ENCODE measurements at regions not wholly inside any gene's neighbourhood (a gene's known extent, or its start where the extent isn't known, plus 50 kb on each side); places are given as distances from the start of the nearest gene placed in this dataset.

GRCh38 chr10:105540381-105540780 lies 899.3 kb downstream of the SORCS3 start:
- no peak for ATAC-seq (replicated peaks in 6 of 8)
- no peak overlapping the region for H3K4me3 ChIP-seq
- in situ Hi-C loops (cut with MboI; ENCODE audit: low pct_unique_long_range_greater_than_20kb in 2 of 9, low sequenced_read_pairs in 9 of 9, unreplicated experiment in 9 of 9) = no loop called here
- no peak overlapping the region for H3K27ac ChIP-seq
- H3K4me1 ChIP-seq (replicated peaks in 1 of 2) = peaks cover 3 to 9% of the 10 kb centered on the region in 2 donors
- 0 to 100% (median 60%) methylated on average over 1 to 2 of the region's 2 CpGs; no CpG with 5 or more reads in 2 of the 10 experiments for WGBS, 10 experiments

GRCh38 chr10:105538874-105539273 lies 897.8 kb downstream of the SORCS3 start:
- H3K4me1 ChIP-seq (replicated peaks in 1 of 2) = peaks cover 3 to 9% of the 10 kb centered on the region in 2 donors
- peak in 2 of 8 experiments; percentile 37 to 41 for ATAC-seq (replicated peaks in 6 of 8)
- H3K4me3 ChIP-seq = no peak overlapping the region
- WGBS, 10 experiments = 0 to 80% (median 34%) methylated on average over 1 to 4 of the region's 4 CpGs; no CpG with 5 or more reads in 2 of the 10 experiments
- in situ Hi-C loops (cut with MboI; ENCODE audit: low pct_unique_long_range_greater_than_20kb in 2 of 9, low sequenced_read_pairs in 9 of 9, unreplicated experiment in 9 of 9) = no loop called here
- no peak overlapping the region for H3K27ac ChIP-seq

DNA sequence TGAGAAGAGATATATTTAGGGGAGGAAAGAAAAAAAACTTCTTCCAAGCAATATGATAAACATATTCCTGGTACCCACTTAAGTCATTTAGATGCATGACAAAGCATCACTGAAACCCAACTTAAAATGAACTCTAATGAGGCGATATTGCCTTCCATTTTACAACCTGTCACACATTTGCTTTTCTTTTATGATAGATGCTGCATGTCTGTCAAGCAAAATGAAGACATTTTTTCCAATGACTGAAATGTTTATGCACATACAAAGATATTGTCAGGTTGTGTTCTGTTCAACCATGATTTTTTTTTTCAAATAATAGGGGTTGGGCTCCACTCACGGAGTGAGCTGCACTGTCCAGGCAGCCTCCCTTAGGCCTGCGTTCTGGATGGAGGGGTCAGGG lies 894.4 kb downstream of the SORCS3 start:
- no peak for ATAC-seq (replicated peaks in 6 of 8)
- no peak overlapping the region for H3K27ac ChIP-seq
- H3K4me1 ChIP-seq (replicated peaks in 1 of 2) = peaks cover 3 to 9% of the 10 kb centered on the region in 2 donors
- in situ Hi-C loops (cut with MboI; ENCODE audit: low pct_unique_long_range_greater_than_20kb in 2 of 9, low sequenced_read_pairs in 9 of 9, unreplicated experiment in 9 of 9) = no loop called here
- H3K4me3 ChIP-seq = no peak overlapping the region
- WGBS, 10 experiments = 0 to 93% (median 80%) methylated on average over 1 to 3 of the region's 3 CpGs; no CpG with 5 or more reads in 2 of the 10 experiments

DNA sequence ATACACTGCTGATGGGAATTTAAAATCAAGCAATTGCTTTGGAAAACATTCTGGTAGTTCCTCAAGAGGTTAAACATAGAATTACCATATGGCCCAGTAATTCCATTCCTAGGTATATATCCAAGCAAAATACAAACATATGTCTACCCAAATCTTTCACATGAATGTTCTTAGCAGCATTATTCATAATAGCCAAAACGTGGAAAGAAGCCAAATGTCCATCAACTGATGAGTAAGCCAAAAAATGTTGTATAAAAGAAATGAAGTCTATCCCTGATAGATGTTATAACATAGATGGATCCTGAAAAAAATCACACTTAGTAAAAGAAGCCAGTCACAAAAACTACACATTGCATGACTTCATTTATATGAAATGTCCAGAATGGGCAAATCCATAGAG lies 893.0 kb downstream of the SORCS3 start:
- ATAC-seq (replicated peaks in 6 of 8) = no peak
- no peak overlapping the region for H3K27ac ChIP-seq
- no peak overlapping the region for H3K4me3 ChIP-seq
- peaks cover 3 to 5% of the 10 kb centered on the region in 2 donors for H3K4me1 ChIP-seq (replicated peaks in 1 of 2)
- in situ Hi-C loops (cut with MboI; ENCODE audit: low pct_unique_long_range_greater_than_20kb in 2 of 9, low sequenced_read_pairs in 9 of 9, unreplicated experiment in 9 of 9) = no loop called here
- 0 to 100% (median 36%) methylated on average over 1 of the region's 1 CpG; no CpG with 5 or more reads in 2 of the 10 experiments for WGBS, 10 experiments

GRCh38 chr10:105516511-105516910 lies 875.4 kb downstream of the SORCS3 start:
- WGBS, 10 experiments = 0 to 100% (median 83%) methylated on average over 1 to 2 of the region's 2 CpGs; no CpG with 5 or more reads in 1 of the 10 experiments
- ATAC-seq (replicated peaks in 6 of 8) = no peak
- in situ Hi-C loops (cut with MboI; ENCODE audit: low pct_unique_long_range_greater_than_20kb in 2 of 9, low sequenced_read_pairs in 9 of 9, unreplicated experiment in 9 of 9) = no loop called here
- Histone ChIP-seq H3K4me3 (no peak overlapping the region), H3K27ac (no peak overlapping the region), H3K4me1 (replicated peaks in 1 of 2) (no peaks in the 10 kb centered on the region)

GRCh38 chr10:105514106-105514505 lies 873.0 kb downstream of the SORCS3 start:
- WGBS, 10 experiments = 0 to 97% (median 52%) methylated on average over 1 to 7 of the region's 7 CpGs; no CpG with 5 or more reads in 2 of the 10 experiments
- peak in 2 of 8 experiments; percentile 28 to 30 for ATAC-seq (replicated peaks in 6 of 8)
- Histone ChIP-seq H3K27ac (no peak overlapping the region), H3K4me3 (no peak overlapping the region), H3K4me1 (replicated peaks in 1 of 2) (no peaks in the 10 kb centered on the region)
- in situ Hi-C loops (cut with MboI; ENCODE audit: low pct_unique_long_range_greater_than_20kb in 2 of 9, low sequenced_read_pairs in 9 of 9, unreplicated experiment in 9 of 9) = no loop called here

DNA sequence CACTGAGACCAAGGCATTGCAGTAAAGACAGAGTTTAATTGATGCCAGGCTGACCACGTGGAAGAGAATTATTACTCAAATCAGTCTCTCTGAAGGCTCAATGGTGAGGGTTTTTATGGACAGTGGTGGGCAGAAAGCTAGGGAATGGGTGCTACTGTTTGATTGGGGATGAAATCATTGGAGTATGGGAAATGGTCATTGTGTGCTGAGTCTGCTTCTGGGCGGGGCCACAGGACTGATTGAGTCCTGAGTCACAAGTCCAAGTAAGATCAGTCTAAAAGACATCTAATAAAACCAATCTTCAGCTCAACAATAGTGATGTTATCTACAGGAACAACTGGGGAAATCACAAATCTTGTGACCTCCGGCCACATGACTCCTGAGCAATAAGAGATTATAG lies 868.4 kb downstream of the SORCS3 start:
- peak in 5 of 8 experiments; percentile 17 to 65 (median 42) for ATAC-seq (replicated peaks in 6 of 8)
- no peaks in the 10 kb centered on the region for H3K4me1 ChIP-seq (replicated peaks in 1 of 2)
- in situ Hi-C loops (cut with MboI; ENCODE audit: low pct_unique_long_range_greater_than_20kb in 2 of 9, low sequenced_read_pairs in 9 of 9, unreplicated experiment in 9 of 9) = no loop called here
- no peak overlapping the region for H3K4me3 ChIP-seq
- no peak overlapping the region for H3K27ac ChIP-seq
- 0 to 100% (median 72%) methylated on average over 1 to 3 of the region's 3 CpGs; no CpG with 5 or more reads in 2 of the 10 experiments for WGBS, 10 experiments

- peak in 1 of 8 experiments; percentile 43 for ATAC-seq (replicated peaks in 6 of 8)
- in situ Hi-C loops (cut with MboI; ENCODE audit: low pct_unique_long_range_greater_than_20kb in 2 of 9, low sequenced_read_pairs in 9 of 9, unreplicated experiment in 9 of 9) = no loop called here
Observed at GRCh38 chr10:105506262-105506661, 865.2 kb downstream of the SORCS3 start.

GRCh38 chr10:105503714-105504113 lies 862.6 kb downstream of the SORCS3 start:
- no peak overlapping the region for H3K4me3 ChIP-seq
- no peak overlapping the region for H3K27ac ChIP-seq
- no peak for ATAC-seq (replicated peaks in 6 of 8)
- no peaks in the 10 kb centered on the region for H3K4me1 ChIP-seq (replicated peaks in 1 of 2)
- in situ Hi-C loops (cut with MboI; ENCODE audit: low pct_unique_long_range_greater_than_20kb in 2 of 9, low sequenced_read_pairs in 9 of 9, unreplicated experiment in 9 of 9) = no loop called here

More at GRCh38 chr10:105506262-105506661, 865.2 kb downstream of the SORCS3 start:
- Histone ChIP-seq H3K4me1 (replicated peaks in 1 of 2) (no peaks in the 10 kb centered on the region), H3K4me3 (no peak overlapping the region), H3K27ac (no peak overlapping the region)
- 0 to 96% (median 50%) methylated on average over 1 to 4 of the region's 5 CpGs; no CpG with 5 or more reads in 2 of the 10 experiments for WGBS, 10 experiments

- in situ Hi-C loops (cut with MboI; ENCODE audit: low pct_unique_long_range_greater_than_20kb in 2 of 9, low sequenced_read_pairs in 9 of 9, unreplicated experiment in 9 of 9) = no loop called here
- Histone ChIP-seq H3K27ac (no peak overlapping the region), H3K4me3 (no peak overlapping the region), H3K4me1 (replicated peaks in 1 of 2) (no peaks in the 10 kb centered on the region)
- WGBS, 10 experiments = 0 to 93% (median 59%) methylated on average over 2 to 3 of the region's 3 CpGs; no CpG with 5 or more reads in 2 of the 10 experiments
- no peak for ATAC-seq (replicated peaks in 6 of 8)
Observed at GRCh38 chr10:105502058-105502457, 861.0 kb downstream of the SORCS3 start.

GRCh38 chr10:105494944-105495343 lies 853.9 kb downstream of the SORCS3 start:
- ATAC-seq (replicated peaks in 6 of 8) = no peak
- Histone ChIP-seq H3K27ac (no peak overlapping the region), H3K4me1 (replicated peaks in 1 of 2) (peaks cover 0 to 2% of the 10 kb centered on the region in 2 donors), H3K4me3 (no peak overlapping the region)
- in situ Hi-C loops (cut with MboI; ENCODE audit: low pct_unique_long_range_greater_than_20kb in 2 of 9, low sequenced_read_pairs in 9 of 9, unreplicated experiment in 9 of 9) = no loop called here
- 24 to 100% (median 86%) methylated on average over 1 to 4 of the region's 4 CpGs for WGBS, 10 experiments

- H3K4me1 ChIP-seq (replicated peaks in 1 of 2) = peaks cover 0 to 2% of the 10 kb centered on the region in 2 donors
- ATAC-seq (replicated peaks in 6 of 8) = peak in 3 of 8 experiments; percentile 41 to 62 (median 49)
- 4 to 100% (median 61%) methylated on average over 1 to 2 of the region's 2 CpGs; no CpG with 5 or more reads in 2 of the 10 experiments for WGBS, 10 experiments
- no peak overlapping the region for H3K27ac ChIP-seq
- in situ Hi-C loops (cut with MboI; ENCODE audit: low pct_unique_long_range_greater_than_20kb in 2 of 9, low sequenced_read_pairs in 9 of 9, unreplicated experiment in 9 of 9) = no loop called here
- no peak overlapping the region for H3K4me3 ChIP-seq
Observed at GRCh38 chr10:105494303-105494702, 853.2 kb downstream of the SORCS3 start.

GRCh38 chr10:105473170-105473569 lies 832.1 kb downstream of the SORCS3 start:
- in situ Hi-C loops (cut with MboI; ENCODE audit: low pct_unique_long_range_greater_than_20kb in 2 of 9, low sequenced_read_pairs in 9 of 9, unreplicated experiment in 9 of 9) = no loop called here
- Histone ChIP-seq H3K27ac (no peak overlapping the region), H3K4me1 (replicated peaks in 1 of 2) (peaks cover 0 to 4% of the 10 kb centered on the region in 2 donors), H3K4me3 (no peak overlapping the region)
- ATAC-seq (replicated peaks in 6 of 8) = no peak
- WGBS, 10 experiments = 0 to 50% (median 15%) methylated on average over 2 to 4 of the region's 4 CpGs; no CpG with 5 or more reads in 1 of the 10 experiments

GRCh38 chr10:105468759-105469158 lies 827.7 kb downstream of the SORCS3 start:
- ATAC-seq (replicated peaks in 6 of 8) = peak in 1 of 8 experiments; percentile 28
- in situ Hi-C loops (cut with MboI; ENCODE audit: low pct_unique_long_range_greater_than_20kb in 2 of 9, low sequenced_read_pairs in 9 of 9, unreplicated experiment in 9 of 9) = no loop called here
- no peak overlapping the region for H3K4me3 ChIP-seq
- no peak overlapping the region for H3K27ac ChIP-seq
- H3K4me1 ChIP-seq (replicated peaks in 1 of 2) = peaks cover 0 to 4% of the 10 kb centered on the region in 2 donors
- 50 to 83% (median 78%) methylated on average over 1 of the region's 1 CpG; no CpG with 5 or more reads in 7 of the 10 experiments for WGBS, 10 experiments
